GM19328 (cell line): ENCODE measurements at regions not wholly inside any gene's neighbourhood (a gene's known extent, or its start where the extent isn't known, plus 50 kb on each side); places are given as distances from the start of the nearest gene placed in this dataset.

ENCODE experiments used
- ATAC-seq: cut with Tn5 transposase; IDR thresholded peaks from one replicate; pipeline ENCODE4 v1.9.1; 2021; ENCODE audit warnings: mild to moderate bottlenecking, moderate library complexity; ENCODE audit not compliant: unreplicated experiment

DNA sequence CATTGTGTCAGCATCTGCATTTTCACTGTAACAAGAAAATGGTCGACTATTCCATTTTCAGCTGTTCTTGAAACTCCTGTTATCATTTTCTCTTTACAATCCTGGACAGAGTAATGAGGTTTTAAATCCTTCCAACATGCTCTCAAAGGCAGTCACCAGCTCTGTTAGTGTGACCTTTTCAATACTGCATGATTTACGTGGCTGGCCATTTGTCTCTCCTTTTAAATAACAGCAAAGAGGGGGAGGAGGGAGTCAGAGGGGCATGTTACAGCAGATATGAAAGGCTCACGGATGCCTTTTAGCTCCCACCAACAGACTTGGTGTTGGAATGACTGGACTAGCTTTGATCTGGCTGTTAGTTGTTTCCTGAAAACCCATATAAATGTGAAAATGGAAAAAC is 1251.2 kb downstream of the AACS start:
- no peak for ATAC-seq

DNA sequence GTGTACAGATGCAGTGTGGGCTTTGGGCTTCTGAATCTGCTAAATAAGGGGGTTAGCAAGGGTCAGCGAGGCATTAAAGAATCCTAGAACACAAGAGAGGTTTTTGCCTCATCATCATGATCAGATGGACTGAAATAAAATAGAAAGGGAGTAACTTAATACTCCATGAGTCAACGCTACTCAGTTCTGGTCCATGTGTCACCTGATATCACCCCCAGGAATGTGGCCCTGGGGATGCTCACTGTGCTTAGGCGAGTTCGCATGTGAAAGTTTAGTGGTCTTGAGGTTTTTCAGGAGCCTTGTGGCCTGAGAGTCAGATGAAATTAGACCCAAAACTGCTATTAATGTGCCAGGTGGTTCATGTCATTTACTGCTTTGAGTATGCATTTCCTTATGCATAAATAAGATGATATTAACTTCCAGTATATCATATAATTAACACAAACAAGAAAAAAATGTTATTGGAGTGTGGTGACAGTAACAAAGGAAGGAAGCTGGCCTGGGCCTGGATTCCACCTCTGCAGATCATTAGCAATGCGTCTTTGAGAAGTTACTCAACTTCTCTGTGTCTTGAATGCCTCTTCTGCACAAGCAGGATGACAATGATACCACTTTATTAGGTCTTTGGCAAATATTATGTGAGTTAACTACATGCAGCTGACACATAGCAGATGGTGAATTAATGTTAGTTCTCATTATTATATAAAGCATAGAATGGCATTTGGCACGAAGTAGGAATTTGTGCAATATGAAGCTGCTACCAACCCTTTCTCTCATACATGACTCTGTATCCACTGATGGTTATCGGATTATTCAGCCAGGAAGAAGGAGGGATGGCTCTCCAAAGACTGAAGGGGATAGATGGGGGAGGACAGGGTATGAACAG is 1272.6 kb downstream of the AACS start:
- no peak for ATAC-seq

DNA sequence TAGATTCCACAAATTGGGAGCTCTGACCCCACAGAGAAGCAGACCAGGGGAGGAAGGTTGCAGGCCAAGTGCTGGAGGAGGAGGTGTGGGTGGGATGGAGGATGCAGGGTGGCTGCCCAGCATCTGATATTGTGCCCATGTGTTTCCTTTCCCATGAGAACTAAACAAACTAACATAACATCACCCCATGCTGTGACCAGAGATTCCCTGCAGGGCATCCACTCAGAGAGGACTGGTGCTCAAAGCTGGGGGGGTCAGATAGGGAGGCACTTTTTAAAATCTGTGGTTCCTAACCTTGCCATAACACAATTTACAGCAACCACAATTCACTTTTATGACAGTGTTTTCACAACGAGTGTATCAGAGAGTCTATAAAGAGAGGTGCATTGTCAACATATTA is 1277.6 kb downstream of the AACS start:
- ATAC-seq, result no peak

DNA sequence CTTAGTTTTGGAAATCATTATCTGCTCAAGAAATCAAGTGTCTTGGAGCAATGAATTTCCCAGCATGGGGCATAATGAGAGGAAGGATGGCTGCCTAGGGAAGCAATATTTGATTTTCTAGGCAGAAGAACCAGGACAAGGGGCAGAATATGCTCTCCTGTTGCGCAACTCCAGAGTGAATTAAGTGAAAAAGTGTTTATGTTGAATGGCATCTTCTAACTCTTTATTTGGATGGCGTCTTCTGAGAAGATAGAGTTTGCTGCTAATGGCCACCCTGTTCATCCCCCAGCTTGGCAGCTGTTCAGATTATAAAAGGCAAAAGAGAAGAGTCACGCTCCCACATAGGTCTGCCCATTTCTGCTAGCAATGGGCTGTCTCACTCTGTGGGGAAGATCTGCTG is 1278.1 kb downstream of the AACS start:
- no peak for ATAC-seq

DNA sequence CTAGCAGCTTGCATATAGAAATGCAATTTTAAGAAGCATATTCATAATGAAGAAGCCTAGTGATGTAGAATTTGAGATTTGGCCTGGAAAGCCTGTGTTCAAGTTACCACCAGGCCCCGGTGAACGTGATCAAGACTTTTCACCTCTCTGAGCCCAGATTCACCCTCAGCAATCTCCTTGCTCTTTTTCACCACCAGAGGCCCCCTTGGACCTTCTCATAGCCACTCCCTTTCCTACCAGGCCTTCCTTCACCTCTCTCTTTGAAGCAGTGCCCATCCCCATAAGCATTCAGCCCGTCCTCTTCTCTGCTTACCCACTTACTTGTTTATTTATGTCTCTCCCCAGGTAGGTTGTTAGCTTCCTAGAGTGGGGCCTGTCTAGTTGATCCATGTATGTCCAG is 1280.9 kb downstream of the AACS start:
- ATAC-seq, result no peak

DNA sequence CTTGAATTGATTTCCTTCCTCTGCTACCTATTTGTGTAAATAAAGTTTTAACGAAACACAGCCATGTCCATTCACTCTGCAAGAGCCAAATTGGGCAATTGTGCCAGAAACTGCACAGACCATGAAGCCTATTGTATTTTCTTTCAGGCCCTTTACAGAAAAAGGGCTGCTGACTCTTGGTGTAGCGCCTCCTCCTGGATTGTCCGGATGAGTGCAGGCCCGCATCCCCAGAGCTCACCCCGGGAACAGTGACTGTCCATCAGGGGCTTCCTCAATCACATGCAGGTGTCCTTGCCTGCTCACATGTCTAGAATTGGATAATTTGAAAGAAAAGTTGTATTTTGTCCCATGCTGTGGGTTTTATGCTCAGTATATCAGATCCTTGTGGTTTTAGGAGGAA is 1282.2 kb downstream of the AACS start:
- ATAC-seq, result no peak

DNA sequence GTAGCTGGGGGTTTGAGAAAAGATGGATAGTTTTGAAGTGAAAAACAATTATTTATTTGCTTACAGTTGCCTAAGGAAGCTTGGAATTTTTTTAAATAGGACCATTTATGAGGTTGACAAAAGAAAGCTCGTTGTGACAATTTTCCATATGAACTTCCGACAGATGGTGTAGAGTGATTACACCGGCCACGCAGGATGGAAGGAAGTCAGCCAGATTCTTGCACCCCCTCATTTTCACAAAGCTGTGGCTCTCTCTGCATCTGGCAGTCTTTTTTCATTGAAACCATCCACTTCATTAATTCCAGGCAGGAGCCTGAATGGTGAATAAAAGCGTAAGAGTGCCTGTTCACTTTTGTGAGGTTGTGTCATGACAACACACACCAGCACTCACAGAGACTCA is 1284.1 kb downstream of the AACS start:
- no peak for ATAC-seq

DNA sequence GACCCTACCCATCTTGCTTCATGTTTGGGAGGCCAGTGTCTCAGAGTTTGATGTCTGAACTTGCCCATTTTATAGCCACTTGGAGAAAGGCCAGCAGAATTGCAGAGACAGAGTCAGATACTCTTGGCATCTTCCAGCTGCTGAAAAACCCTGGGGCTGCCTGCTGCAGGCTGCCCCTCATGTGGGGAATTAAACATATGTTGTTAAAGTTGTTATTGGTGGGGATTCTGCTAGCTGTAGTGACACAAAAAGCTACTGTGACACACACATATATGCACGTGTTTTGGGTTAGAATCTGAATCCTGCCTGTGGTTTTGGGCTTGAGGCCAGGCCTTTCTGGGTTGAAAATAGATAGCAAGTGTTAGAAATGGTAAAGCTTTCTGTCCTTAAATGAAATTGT is 1288.4 kb downstream of the AACS start:
- no peak for ATAC-seq

DNA sequence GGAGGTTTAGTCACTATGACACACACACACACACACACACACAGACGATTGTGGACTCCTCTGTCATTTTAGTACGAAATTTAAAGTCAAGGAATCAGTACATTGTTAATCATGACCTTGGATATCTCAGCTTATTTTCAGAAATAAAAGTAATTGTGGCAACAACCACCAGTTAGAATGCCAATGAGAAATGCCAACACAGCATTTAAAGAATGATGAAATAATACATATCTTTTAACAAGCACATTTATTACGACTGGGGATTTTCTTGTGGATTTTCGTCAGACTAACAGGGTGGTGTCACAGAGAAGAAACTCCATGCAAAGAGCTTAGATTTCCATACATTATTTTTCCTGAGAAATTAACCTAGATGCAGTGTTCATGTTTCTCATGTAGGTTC is 1289.4 kb downstream of the AACS start:
- ATAC-seq, result no peak

DNA sequence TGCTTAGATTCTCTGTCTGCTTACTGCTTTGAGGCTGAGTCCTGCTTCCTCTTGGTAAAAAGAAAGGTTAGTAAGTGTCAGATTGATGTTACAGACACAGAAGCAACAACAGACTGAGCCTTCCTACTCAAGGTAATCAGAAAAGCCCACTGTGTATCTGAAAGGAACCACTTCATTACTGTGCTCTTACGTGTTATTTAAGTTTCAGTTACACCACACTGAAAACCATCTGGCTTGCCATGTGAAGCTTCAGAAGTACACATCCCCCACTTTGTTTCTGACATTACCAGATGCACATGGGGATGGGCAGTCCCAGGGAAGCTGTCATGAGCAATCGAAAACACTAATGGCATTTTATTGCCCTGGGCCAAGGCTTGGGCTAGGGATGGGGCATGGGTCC is 1290.1 kb downstream of the AACS start:
- no peak for ATAC-seq

DNA sequence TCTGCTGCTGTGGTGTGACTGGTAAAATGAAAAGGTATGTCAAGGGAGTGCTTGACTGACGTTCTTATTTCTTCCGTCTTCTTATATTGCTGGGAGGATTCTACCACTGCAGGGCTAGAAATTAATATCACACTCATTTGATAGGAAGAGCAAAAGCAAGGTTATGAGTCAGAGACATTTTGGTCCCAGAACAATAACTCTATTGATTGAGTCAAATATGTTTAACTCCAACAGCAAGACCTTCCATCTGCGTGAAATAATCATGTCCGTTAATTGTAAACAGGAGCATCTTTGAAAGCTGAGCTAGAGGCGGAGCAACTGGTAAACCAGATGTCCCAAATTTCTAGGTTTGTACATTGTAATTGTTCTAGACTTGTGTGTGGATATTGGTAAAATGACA is 1293.6 kb downstream of the AACS start:
- ATAC-seq, result no peak

DNA sequence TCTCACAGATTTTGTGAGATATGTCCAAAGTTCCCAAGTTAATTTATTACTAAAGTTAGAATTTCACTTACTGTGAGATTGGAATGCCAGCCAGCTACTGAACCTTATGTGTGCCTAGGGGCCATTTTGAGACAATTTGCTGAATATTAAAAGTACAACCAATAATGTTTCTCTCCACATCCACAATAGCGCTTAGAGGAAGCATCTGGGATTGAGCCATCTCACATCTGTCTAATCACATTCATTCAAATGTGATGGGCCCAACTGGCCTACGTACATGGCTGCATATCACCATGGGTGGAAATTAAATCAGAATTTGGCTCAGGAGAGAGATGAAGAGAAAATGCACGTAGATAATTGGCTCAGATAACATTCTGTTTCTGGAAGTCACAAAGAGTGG is 1294.0 kb downstream of the AACS start:
- ATAC-seq, result no peak

DNA sequence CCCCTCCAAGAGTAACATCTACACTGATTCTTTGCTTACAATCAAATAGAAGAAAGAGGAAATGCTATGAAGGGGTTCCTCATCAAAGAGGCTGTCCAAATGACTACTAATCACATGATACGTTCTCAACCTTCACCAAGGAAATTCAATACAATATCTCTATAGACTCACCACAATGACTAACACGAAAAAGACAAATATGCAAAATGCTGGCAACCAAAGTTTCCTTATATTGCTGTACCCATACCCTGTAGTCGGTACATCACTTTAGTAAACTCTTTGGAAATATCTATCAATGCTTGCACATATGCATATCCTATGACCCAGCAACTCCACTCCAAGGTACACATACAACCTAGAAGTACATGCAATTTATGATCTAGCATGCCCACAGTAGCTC is 1296.6 kb downstream of the AACS start:
- no peak for ATAC-seq

DNA sequence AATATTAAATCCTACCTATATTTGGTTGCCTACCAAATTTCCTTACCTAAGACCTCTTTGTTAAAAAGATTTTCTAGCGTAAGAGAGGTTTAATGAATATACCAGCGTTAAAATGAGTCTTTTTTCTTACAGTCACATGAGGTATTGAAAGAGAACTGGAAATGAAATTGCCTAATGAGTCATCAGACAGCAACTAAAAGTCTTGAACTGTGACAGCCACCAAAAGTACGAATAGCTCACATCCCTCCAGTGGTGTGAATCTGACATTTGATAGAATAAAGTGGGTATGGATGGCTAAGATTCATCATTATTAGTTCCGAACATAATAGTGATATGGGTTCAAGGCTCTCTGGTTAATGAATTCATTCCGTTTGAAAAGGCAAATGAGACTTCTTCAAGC is 1297.3 kb downstream of the AACS start:
- ATAC-seq, result no peak

DNA sequence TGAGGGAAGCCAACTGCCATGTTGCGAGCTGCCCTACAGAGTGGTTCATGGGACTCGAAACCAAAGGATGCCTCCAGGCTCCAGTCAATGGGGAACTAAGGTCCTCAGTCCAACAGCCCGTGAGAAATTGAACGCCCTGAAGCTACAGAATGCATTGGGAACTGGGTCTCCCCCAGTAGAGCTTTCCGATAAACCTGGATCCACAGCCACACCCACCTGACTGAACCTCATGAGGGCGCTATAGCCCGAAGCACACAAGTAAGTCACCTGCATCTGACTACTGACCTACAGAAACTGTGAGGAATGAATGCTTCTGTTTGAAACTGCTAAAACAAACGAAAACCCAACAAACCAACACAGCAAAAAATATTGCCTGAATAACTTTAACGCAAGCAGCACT is 1297.7 kb downstream of the AACS start:
- ATAC-seq, result no peak

DNA sequence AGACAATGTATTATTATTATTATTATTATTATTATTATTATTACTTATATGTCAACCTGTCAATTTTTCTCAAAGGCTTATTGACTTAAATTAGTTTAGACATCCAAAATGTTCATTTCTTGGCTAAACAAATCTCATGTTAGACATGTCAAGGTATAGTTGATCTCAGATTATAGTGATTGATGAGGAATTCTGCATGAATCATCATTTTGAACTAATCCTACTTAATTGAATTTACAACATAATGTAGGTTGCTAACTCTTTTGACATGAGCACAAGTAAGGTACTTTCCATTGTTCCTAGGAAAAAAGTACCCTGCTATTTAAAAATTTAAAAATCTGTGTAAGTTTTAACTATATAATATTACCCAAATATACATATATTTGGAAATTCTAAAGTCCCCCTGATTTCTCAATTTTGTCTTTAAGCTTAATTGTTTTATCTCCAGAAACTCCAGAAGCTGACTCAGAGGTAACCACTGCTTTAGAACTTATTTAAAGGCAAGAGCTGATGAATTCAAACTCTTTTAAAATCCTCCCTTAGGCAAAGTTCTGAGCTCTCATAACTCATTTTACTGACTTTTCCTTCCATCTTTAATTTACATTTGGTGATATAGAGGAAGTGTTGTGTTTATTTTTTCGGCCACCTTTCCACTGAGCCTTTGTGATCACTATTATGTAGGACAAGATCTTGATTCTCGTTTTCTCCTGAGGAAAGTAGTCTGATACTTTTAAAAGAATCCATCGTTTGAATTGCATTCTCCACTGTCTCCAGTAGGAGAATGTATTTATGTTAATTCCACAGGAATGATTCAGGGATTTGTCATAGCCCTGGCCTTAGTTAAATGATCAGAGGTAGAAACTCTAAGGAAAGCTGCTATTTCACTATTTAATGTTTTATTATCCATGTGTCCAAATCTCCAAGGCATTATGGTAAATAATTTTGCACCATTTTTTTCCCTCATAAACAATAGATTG is 1304.5 kb downstream of the AACS start:
- no peak for ATAC-seq

DNA sequence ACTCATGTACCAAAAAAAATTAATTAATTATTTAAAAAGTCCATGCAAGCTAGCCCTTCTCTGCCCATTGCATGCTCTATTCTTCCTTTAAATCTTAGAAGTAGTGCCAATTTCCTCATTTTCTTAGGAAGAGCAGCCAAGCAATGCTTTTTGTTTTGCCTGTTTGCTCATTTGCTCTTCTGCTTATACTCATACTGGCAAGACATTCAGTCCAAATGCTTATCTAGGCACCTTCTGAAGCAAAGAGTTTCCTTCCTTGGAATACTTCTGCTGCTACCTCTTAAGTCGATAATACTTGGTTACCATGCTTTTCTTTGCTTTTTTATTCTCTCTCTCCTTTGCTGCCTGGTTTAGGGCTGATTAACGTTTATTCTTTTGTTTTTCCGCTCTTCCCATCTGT is 1318.3 kb downstream of the AACS start:
- ATAC-seq, result no peak

DNA sequence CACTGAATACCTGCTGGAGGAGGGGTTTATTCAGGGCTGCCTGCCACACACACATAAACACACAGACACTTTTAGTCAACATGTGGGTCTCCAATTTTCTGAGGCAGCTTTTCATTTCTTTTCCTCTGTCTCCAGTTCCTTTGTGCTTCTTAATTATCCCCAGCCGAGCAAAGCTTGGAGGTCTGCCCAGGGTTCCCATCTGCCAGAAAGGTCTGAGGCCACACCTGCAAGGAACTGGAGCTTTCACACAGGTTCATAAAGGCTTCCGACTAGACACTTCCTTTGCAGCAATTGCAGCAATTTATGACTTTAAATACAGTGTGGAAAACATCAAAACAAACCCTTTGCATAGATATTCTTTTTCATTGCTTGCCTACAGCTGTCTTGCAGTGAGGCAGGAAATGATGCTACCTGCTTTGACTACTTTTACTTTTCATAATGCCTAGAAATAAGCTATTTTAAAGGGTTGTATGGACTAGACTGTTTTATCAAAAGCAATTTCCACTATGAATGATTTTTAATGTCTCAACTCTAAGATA is 1318.9 kb downstream of the AACS start:
- ATAC-seq, result no peak

DNA sequence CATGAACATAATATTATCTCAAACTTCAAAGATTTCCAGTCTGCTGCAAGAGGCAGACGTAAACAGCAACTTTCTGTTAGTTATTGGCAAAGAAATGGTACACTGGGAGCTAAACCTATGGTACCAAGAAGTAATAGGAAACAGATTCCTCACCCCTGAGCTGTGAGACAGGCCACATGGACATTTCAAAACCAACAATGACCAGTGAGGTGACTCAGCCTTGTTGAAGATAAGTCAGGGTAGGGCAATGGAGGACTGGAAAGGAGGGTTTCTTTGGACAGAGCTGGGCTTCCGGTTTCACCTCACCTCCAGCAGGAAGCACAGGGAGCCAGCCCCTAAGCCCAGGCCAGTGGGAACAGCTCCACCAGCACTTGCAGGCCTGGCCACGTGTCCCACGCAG is 1320.5 kb downstream of the AACS start:
- no peak for ATAC-seq

DNA sequence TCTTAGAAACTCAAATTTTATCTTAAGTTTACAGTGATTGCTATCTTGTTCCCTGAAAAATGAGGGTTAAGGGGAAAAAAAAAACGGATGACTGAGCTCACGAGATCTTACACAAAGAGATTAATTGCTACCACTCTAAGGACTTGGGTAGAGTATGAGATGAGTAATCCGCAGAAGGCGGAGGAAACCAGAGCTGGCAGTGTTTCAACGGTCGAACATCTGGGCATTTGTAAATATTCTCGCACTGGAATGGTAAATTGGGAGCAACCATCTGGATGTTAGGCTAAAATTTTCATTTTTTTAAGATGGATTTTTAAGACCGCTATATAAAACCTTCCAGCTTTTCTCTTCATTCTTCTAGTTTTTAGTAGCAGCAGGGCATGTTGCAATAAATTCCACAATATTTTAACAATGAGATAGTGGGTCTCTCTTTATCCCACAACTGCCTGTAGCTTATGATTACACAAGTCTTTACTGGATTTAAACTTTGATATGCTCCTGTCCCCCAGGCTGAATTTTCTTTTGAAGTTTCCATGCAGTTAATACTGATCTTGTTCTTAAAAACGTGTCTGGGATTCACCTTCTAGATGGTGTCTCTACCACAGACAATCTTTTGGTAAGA is 1324.1 kb downstream of the AACS start:
- ATAC-seq, result no peak

DNA sequence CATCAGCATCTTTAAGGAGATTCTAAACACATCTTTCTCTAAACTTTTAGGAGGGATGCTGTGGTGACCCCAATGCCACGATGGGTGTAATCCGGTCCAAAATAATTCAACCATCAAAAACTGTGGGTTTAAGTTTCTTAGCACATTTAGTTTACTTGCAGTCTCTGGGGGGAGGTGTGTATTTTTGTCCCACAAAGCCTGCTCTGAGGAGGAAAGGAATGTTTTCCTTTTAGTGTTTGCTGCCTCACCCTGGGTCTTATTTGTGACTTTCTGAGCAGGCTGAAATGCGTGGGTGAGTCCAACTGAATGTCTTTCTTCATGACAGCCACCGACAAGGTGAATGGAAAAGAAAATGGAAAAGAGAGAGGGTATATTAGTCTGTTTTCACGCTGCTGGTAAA is 1324.7 kb downstream of the AACS start:
- no peak for ATAC-seq
